ENCODE measurements at regions not wholly inside any gene's neighbourhood (a gene's known extent, or its start where the extent isn't known, plus 50 kb on each side); places are given as distances from the start of the nearest gene placed in this dataset.

DNA sequence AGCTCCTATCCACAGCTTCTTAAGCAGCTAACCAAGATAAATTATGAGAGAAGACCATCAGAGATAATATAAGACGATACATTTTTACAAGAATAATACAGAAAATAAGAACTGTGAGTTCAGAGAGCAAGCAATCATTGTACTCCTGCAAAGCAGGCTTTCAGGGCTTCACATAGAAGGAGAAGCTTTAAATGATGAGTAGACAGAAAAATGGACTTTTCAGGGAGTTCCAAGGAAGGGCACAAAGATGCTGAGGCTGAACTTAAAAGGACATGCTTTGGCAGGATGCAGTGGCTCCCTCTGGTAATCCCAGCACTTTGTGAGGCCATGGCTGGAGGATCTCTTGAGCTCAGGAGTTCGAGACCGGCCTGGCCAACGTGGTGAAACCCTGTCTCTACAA is 159.5 kb downstream of the POU4F1 start:
- WGBS, 2 donors (ENCODE audit: low coverage in 1 of 2), result 56 to 80% methylated on average over 1 to 2 of the region's 4 CpGs
- H3K4me3 ChIP-seq, result no peak overlapping the region
- ATAC-seq, result no peak

DNA sequence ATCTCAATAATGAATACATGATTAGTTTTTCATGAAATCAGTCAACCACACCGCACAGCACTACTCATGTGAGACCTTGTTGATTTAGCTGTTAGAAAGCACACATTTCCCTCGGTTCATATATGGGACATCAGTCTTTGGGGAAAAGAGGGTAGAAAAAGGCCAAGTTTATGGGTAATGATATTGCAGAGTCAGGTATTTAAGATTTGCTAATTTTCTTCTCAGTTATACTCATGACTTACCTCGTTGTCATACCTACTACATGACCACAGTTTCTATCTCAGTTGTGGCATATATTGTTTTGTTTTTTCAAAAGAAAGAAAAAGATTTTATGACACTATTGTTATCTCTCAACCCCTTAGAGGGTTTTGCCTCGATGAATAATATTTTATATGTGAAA is 165.6 kb downstream of the POU4F1 start:
- no peaks in the 10 kb centered on the region for H3K9me3 ChIP-seq
- H3K27me3 ChIP-seq, result no peaks in the 10 kb centered on the region
- no peak overlapping the region for H3K4me3 ChIP-seq
- 45 to 63% methylated on average over 4 of the region's 4 CpGs for WGBS, 2 donors (ENCODE audit: low coverage in 1 of 2)
- H3K4me1 ChIP-seq, result no peaks in the 10 kb centered on the region
- no peaks in the 10 kb centered on the region for H3K36me3 ChIP-seq
- TF ChIP-seq, protein P1, sequence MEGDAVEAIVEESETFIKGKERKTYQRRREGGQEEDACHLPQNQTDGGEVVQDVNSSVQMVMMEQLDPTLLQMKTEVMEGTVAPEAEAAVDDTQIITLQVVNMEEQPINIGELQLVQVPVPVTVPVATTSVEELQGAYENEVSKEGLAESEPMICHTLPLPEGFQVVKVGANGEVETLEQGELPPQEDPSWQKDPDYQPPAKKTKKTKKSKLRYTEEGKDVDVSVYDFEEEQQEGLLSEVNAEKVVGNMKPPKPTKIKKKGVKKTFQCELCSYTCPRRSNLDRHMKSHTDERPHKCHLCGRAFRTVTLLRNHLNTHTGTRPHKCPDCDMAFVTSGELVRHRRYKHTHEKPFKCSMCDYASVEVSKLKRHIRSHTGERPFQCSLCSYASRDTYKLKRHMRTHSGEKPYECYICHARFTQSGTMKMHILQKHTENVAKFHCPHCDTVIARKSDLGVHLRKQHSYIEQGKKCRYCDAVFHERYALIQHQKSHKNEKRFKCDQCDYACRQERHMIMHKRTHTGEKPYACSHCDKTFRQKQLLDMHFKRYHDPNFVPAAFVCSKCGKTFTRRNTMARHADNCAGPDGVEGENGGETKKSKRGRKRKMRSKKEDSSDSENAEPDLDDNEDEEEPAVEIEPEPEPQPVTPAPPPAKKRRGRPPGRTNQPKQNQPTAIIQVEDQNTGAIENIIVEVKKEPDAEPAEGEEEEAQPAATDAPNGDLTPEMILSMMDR (IDR thresholded peaks at IDR 0.05), result no peak
- no peak for TF ChIP-seq POLR2A (IDR thresholded peaks at IDR 0.05)
- TF ChIP-seq EP300 (IDR thresholded peaks at IDR 0.05), result no peak
- no peak for TF ChIP-seq POLR2AphosphoS5 (IDR thresholded peaks at IDR 0.05)
- H3K27ac ChIP-seq, result no peak overlapping the region
- ATAC-seq, result no peak

More for the DNA sequence above, 159.5 kb downstream of the POU4F1 start:
- H3K27me3 ChIP-seq, result no peaks in the 10 kb centered on the region
- TF ChIP-seq EP300 (IDR thresholded peaks at IDR 0.05), result no peak
- TF ChIP-seq, protein P1 (IDR thresholded peaks at IDR 0.05), result no peak
- no peak for TF ChIP-seq POLR2AphosphoS5 (IDR thresholded peaks at IDR 0.05)
- no peak for TF ChIP-seq POLR2A (IDR thresholded peaks at IDR 0.05)
- no peaks in the 10 kb centered on the region for H3K4me1 ChIP-seq
- no peaks in the 10 kb centered on the region for H3K9me3 ChIP-seq
- no peaks in the 10 kb centered on the region for H3K36me3 ChIP-seq
- H3K27ac ChIP-seq, result no peak overlapping the region

DNA sequence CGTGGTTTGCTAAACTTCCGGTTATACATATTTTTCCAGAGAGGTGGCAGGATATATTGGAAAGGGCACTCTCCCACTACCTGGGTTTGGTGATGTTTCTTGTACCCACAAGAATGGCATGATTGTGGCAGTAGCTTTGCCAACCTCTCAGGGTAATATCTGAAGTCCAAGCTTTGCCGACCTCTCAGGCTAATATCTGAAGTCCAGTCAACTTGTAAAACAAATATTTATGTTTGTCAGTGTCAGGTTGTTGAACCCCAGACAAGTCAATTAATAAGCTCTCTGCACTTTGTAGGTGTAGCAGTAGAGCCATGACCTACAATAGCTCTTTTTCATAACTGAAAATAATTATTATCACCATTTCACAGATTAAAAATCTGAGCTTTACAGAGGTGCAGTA is 167.0 kb downstream of the POU4F1 start:
- no peak overlapping the region for H3K27ac ChIP-seq
- WGBS, 2 donors (ENCODE audit: low coverage in 1 of 2), result 63 to 64% methylated on average over 3 of the region's 3 CpGs
- no peaks in the 10 kb centered on the region for H3K36me3 ChIP-seq
- TF ChIP-seq POLR2AphosphoS5 (IDR thresholded peaks at IDR 0.05) (no peak), POLR2A (IDR thresholded peaks at IDR 0.05) (no peak), EP300 (IDR thresholded peaks at IDR 0.05) (no peak)
- TF ChIP-seq, protein P1 (IDR thresholded peaks at IDR 0.05), result no peak
- ATAC-seq, result no peak
- no peaks in the 10 kb centered on the region for H3K4me1 ChIP-seq
- H3K4me3 ChIP-seq, result no peak overlapping the region
- H3K27me3 ChIP-seq, result no peaks in the 10 kb centered on the region
- H3K9me3 ChIP-seq, result no peaks in the 10 kb centered on the region

DNA sequence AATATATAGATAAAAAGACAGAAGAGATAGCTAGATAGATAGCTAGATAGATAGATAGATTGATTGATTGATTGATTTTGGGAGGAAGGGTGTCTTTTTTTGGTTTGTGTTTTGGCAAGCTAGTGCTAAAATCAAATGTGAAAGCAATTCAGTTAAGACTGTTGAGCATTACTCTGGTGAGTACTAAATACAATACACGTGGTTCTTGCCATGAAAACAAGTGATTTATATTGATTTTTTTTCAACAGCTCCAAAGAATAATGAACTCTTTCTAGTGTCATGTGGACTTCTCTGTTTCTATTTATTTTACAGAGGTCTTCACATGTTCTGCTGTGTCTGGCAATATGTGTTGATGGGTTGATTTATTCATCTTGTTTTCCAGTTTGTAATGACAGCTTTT is 172.0 kb downstream of the POU4F1 start:
- 25 to 43% methylated on average over 1 of the region's 1 CpG for WGBS, 2 donors (ENCODE audit: low coverage in 1 of 2)
- Histone ChIP-seq H3K27ac (no peak overlapping the region), H3K9me3 (no peaks in the 10 kb centered on the region), H3K4me1 (no peaks in the 10 kb centered on the region), H3K36me3 (no peaks in the 10 kb centered on the region), H3K27me3 (no peaks in the 10 kb centered on the region), H3K4me3 (no peak overlapping the region)
- no peak for ATAC-seq
- TF ChIP-seq POLR2AphosphoS5 (IDR thresholded peaks at IDR 0.05) (no peak), POLR2A (IDR thresholded peaks at IDR 0.05) (no peak), EP300 (IDR thresholded peaks at IDR 0.05) (no peak)
- TF ChIP-seq, protein P1 (IDR thresholded peaks at IDR 0.05), result no peak

DNA sequence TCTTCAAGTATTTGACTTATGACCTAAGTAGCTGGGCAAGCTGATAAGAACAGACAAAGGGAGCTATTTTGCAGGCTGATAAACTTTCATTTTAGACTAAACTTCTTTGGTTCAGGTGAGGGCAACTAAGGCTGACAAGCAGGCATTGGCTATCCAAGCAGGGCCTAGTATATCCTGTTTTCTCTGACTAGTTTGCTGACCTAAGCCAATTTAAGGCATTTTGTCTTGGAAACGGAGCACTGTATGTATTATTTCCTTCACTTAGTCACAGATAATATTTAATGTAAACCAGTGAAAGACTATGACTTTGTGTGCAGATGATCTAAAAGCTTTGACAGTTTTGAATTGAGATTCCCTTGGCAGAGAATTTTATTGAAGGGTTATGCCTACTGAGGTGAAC is 172.5 kb downstream of the POU4F1 start:
- ATAC-seq, result no peak
- WGBS, 2 donors (ENCODE audit: low coverage in 1 of 2), result 33 to 82% methylated on average over 1 of the region's 1 CpG
- Histone ChIP-seq H3K36me3 (no peaks in the 10 kb centered on the region), H3K4me1 (no peaks in the 10 kb centered on the region), H3K27me3 (no peaks in the 10 kb centered on the region), H3K4me3 (no peak overlapping the region), H3K27ac (no peak overlapping the region), H3K9me3 (no peaks in the 10 kb centered on the region)
- TF ChIP-seq EP300 (IDR thresholded peaks at IDR 0.05) (no peak), POLR2A (IDR thresholded peaks at IDR 0.05) (no peak)
- TF ChIP-seq, protein P1 (IDR thresholded peaks at IDR 0.05), result no peak

Data from gastroesophageal sphincter (tissue), 4 donors.